ENCODE measurements at regions not wholly inside any gene's neighbourhood (a gene's known extent, or its start where the extent isn't known, plus 50 kb on each side); places are given as distances from the start of the nearest gene placed in this dataset.
"Not testable (repeated sequence)": the region's sequence is repeated elsewhere in the genome, so short reads cannot be mapped to it uniquely, and the experiment has no call there.

- no peak for ATAC-seq
- Mint-ChIP-seq H3K9me3 (ENCODE audit: insufficient read depth) (peaks cover 3% of the 10 kb centered on the region), H3K4me1 (ENCODE audit: low read depth) (no peaks in the 10 kb centered on the region), H3K27ac (no peak overlapping the region), H3K4me3 (no peak overlapping the region), H3K27me3 (ENCODE audit: low read depth) (no peaks in the 10 kb centered on the region), H3K36me3 (ENCODE audit: low read depth) (no peaks in the 10 kb centered on the region)
- no peak for DNase-seq
- CTCF ChIA-PET = no interaction called here
- POLR2A ChIA-PET = no interaction called here
Observed at GRCh38 chr7:125279961-125280360, 350.3 kb upstream of the POT1 start.

- Mint-ChIP-seq H3K36me3 (ENCODE audit: low read depth) (no peaks in the 10 kb centered on the region), H3K4me1 (ENCODE audit: low read depth) (no peaks in the 10 kb centered on the region), H3K4me3 (no peak overlapping the region), H3K27ac (no peak overlapping the region), H3K9me3 (ENCODE audit: insufficient read depth) (peaks cover 8% of the 10 kb centered on the region), H3K27me3 (ENCODE audit: low read depth) (no peaks in the 10 kb centered on the region)
- DNase-seq = no peak
- no peak for ATAC-seq
- CTCF ChIA-PET = no interaction called here
- POLR2A ChIA-PET = no interaction called here
Observed at GRCh38 chr7:125278318-125278717, 348.7 kb upstream of the POT1 start.

- H3K4me1 Mint-ChIP-seq (ENCODE audit: low read depth); CTCF ChIA-PET; H3K27ac Mint-ChIP-seq; POLR2A ChIA-PET; ATAC-seq; H3K9me3 Mint-ChIP-seq (ENCODE audit: insufficient read depth); H3K27me3 Mint-ChIP-seq (ENCODE audit: low read depth); H3K4me3 Mint-ChIP-seq; DNase-seq; H3K36me3 Mint-ChIP-seq (ENCODE audit: low read depth): not testable (repeated sequence)
Observed at GRCh38 chr7:125274742-125275141, 345.1 kb upstream of the POT1 start.

- H3K36me3 Mint-ChIP-seq (ENCODE audit: low read depth); H3K9me3 Mint-ChIP-seq (ENCODE audit: insufficient read depth); POLR2A ChIA-PET; ATAC-seq; CTCF ChIA-PET; H3K27ac Mint-ChIP-seq; H3K4me3 Mint-ChIP-seq; DNase-seq; H3K27me3 Mint-ChIP-seq (ENCODE audit: low read depth); H3K4me1 Mint-ChIP-seq (ENCODE audit: low read depth): not testable (repeated sequence)
Observed at GRCh38 chr7:125264174-125264856, 334.7 kb upstream of the POT1 start.

- H3K4me3 Mint-ChIP-seq; H3K27me3 Mint-ChIP-seq (ENCODE audit: low read depth); H3K9me3 Mint-ChIP-seq (ENCODE audit: insufficient read depth); CTCF ChIA-PET; POLR2A ChIA-PET; H3K4me1 Mint-ChIP-seq (ENCODE audit: low read depth); ATAC-seq; DNase-seq; H3K27ac Mint-ChIP-seq; H3K36me3 Mint-ChIP-seq (ENCODE audit: low read depth): not testable (repeated sequence)
Observed at GRCh38 chr7:125258876-125259417, 329.3 kb upstream of the POT1 start.

- H3K27ac Mint-ChIP-seq = no peak overlapping the region
- ChIA-PET CTCF (no interaction called here), POLR2A (no interaction called here)
- no peaks in the 10 kb centered on the region for H3K36me3 Mint-ChIP-seq (ENCODE audit: low read depth)
- no peak for ATAC-seq
- H3K9me3 Mint-ChIP-seq (ENCODE audit: insufficient read depth) = no peaks in the 10 kb centered on the region
- H3K4me1 Mint-ChIP-seq (ENCODE audit: low read depth) = no peaks in the 10 kb centered on the region
- no peaks in the 10 kb centered on the region for H3K27me3 Mint-ChIP-seq (ENCODE audit: low read depth)
- H3K4me3 Mint-ChIP-seq = no peak overlapping the region
- no peak for DNase-seq
Observed at GRCh38 chr7:125257617-125258016, 328.0 kb upstream of the POT1 start.

- ChIA-PET CTCF (no interaction called here), POLR2A (no interaction called here)
- Mint-ChIP-seq H3K9me3 (ENCODE audit: insufficient read depth) (no peaks in the 10 kb centered on the region), H3K4me1 (ENCODE audit: low read depth) (no peaks in the 10 kb centered on the region), H3K4me3 (no peak overlapping the region), H3K36me3 (ENCODE audit: low read depth) (no peaks in the 10 kb centered on the region), H3K27me3 (ENCODE audit: low read depth) (no peaks in the 10 kb centered on the region), H3K27ac (no peak overlapping the region)
- ATAC-seq = no peak
- no peak for DNase-seq
Observed at GRCh38 chr7:125256446-125256845, 326.8 kb upstream of the POT1 start.

- no peaks in the 10 kb centered on the region for H3K4me1 Mint-ChIP-seq (ENCODE audit: low read depth)
- H3K27me3 Mint-ChIP-seq (ENCODE audit: low read depth) = no peaks in the 10 kb centered on the region
- H3K36me3 Mint-ChIP-seq (ENCODE audit: low read depth) = no peaks in the 10 kb centered on the region
- CTCF ChIA-PET = no interaction called here
- H3K27ac Mint-ChIP-seq = no peak overlapping the region
- no peak overlapping the region for H3K4me3 Mint-ChIP-seq
- POLR2A ChIA-PET = no interaction called here
- no peaks in the 10 kb centered on the region for H3K9me3 Mint-ChIP-seq (ENCODE audit: insufficient read depth)
- DNase-seq (no peak), ATAC-seq (no peak)
Observed at GRCh38 chr7:125255810-125256209, 326.2 kb upstream of the POT1 start.

- ChIA-PET POLR2A (no interaction called here), CTCF (no interaction called here)
- Mint-ChIP-seq H3K36me3 (ENCODE audit: low read depth) (no peaks in the 10 kb centered on the region), H3K4me3 (no peak overlapping the region), H3K27ac (no peak overlapping the region), H3K9me3 (ENCODE audit: insufficient read depth) (no peaks in the 10 kb centered on the region), H3K27me3 (ENCODE audit: low read depth) (no peaks in the 10 kb centered on the region), H3K4me1 (ENCODE audit: low read depth) (no peaks in the 10 kb centered on the region)
- no peak for DNase-seq
- ATAC-seq = no peak
Observed at GRCh38 chr7:125254566-125254965, 324.9 kb upstream of the POT1 start.

- no peak for DNase-seq
- ChIA-PET POLR2A (no interaction called here), CTCF (no interaction called here)
- no peaks in the 10 kb centered on the region for H3K4me1 Mint-ChIP-seq (ENCODE audit: low read depth)
- no peak for ATAC-seq
- H3K27me3 Mint-ChIP-seq (ENCODE audit: low read depth) = no peaks in the 10 kb centered on the region
- H3K36me3 Mint-ChIP-seq (ENCODE audit: low read depth) = no peaks in the 10 kb centered on the region
- H3K27ac Mint-ChIP-seq = no peak overlapping the region
- H3K4me3 Mint-ChIP-seq = no peak overlapping the region
- H3K9me3 Mint-ChIP-seq (ENCODE audit: insufficient read depth) = no peaks in the 10 kb centered on the region
Observed at GRCh38 chr7:125253452-125254190, 324.0 kb upstream of the POT1 start.

GRCh38 chr7:125247514-125248098, 318.0 kb upstream of the POT1 start:
- ATAC-seq = no peak
- no peak overlapping the region for H3K4me3 Mint-ChIP-seq
- CTCF ChIA-PET = no interaction called here

GRCh38 chr7:125246706-125247105, 317.1 kb upstream of the POT1 start:
- ATAC-seq = no peak
- Mint-ChIP-seq H3K4me1 (ENCODE audit: low read depth) (no peaks in the 10 kb centered on the region), H3K9me3 (ENCODE audit: insufficient read depth) (no peaks in the 10 kb centered on the region), H3K27me3 (ENCODE audit: low read depth) (no peaks in the 10 kb centered on the region), H3K4me3 (no peak overlapping the region), H3K36me3 (ENCODE audit: low read depth) (no peaks in the 10 kb centered on the region), H3K27ac (no peak overlapping the region)
- CTCF ChIA-PET = no interaction called here
- no peak for DNase-seq
- POLR2A ChIA-PET = interaction anchor here (0.6 kb wide), 1 partner anchor 1499 kb away, joined by 3 read pairs; no protein-coding TSS in a partner anchor

More at GRCh38 chr7:125247514-125248098, 318.0 kb upstream of the POT1 start:
- H3K27me3 Mint-ChIP-seq (ENCODE audit: low read depth) = no peaks in the 10 kb centered on the region
- DNase-seq = no peak
- H3K4me1 Mint-ChIP-seq (ENCODE audit: low read depth) = no peaks in the 10 kb centered on the region
- no peak overlapping the region for H3K27ac Mint-ChIP-seq
- H3K9me3 Mint-ChIP-seq (ENCODE audit: insufficient read depth) = no peaks in the 10 kb centered on the region
- POLR2A ChIA-PET = interaction anchor here (0.6 kb wide), 1 partner anchor 1499 kb away, joined by 3 read pairs; no protein-coding TSS in a partner anchor
- no peaks in the 10 kb centered on the region for H3K36me3 Mint-ChIP-seq (ENCODE audit: low read depth)

Measured in activated CD8-positive, alpha-beta T cell treated with anti-CD3 and anti-CD28 coated beads, Interleukin-2, amount 10 ng/mL, durations not matched to agents 7 days and 5 days (primary cell).